ENCODE measurements at regions not wholly inside any gene's neighbourhood (a gene's known extent, or its start where the extent isn't known, plus 50 kb on each side); places are given as distances from the start of the nearest gene placed in this dataset.

GRCh38 chr20:21027569-21027968, 78.6 kb downstream of the LINC00237 start:
- no peak for DNase-seq (ENCODE audit: low read depth)
- no peak for TF ChIP-seq CTCF (IDR thresholded peaks at IDR 0.05; ENCODE audit: insufficient read depth, low read depth, low read length)
- ChIA-PET CTCF (interaction anchor here (0.8 kb wide), 1 partner anchor 21 kb away, joined by 3 read pairs; no protein-coding TSS in a partner anchor), POLR2A (no interaction called here)
- H3K36me3 ChIP-seq (ENCODE audit: control insufficient read depth, insufficient read depth, low read length): no peaks in the 10 kb centered on the region
- H3K4me3 ChIP-seq (ENCODE audit: low read depth, low read length): no peak overlapping the region
- no peaks in the 10 kb centered on the region for H3K27me3 ChIP-seq (ENCODE audit: control insufficient read depth, insufficient read depth, low read length)

- H3K4me3 ChIP-seq (ENCODE audit: low read depth, low read length): no peak overlapping the region
- no peak for DNase-seq (ENCODE audit: low read depth)
- POLR2A ChIA-PET: no interaction called here
- CTCF ChIA-PET: interaction anchor here (0.8 kb wide), 1 partner anchor 22 kb away, joined by 3 read pairs; no protein-coding TSS in a partner anchor
- H3K36me3 ChIP-seq (ENCODE audit: control insufficient read depth, insufficient read depth, low read length): no peaks in the 10 kb centered on the region
- H3K27me3 ChIP-seq (ENCODE audit: control insufficient read depth, insufficient read depth, low read length): no peaks in the 10 kb centered on the region
- TF ChIP-seq CTCF (IDR thresholded peaks at IDR 0.05; ENCODE audit: insufficient read depth, low read depth, low read length): no peak
Measured at GRCh38 chr20:21026951-21027350, 79.2 kb downstream of the LINC00237 start.

- Histone ChIP-seq H3K27me3 (ENCODE audit: control insufficient read depth, insufficient read depth, low read length) (no peaks in the 10 kb centered on the region; the same call in 1 of the 2 replicates), H3K36me3 (ENCODE audit: control insufficient read depth, insufficient read depth, low read length) (no peaks in the 10 kb centered on the region), H3K4me3 (ENCODE audit: low read depth, low read length) (no peak overlapping the region)
- no peak for DNase-seq (ENCODE audit: low read depth)
- ChIA-PET POLR2A (interaction anchor here (0.6 kb wide), 1 partner anchor 11 kb away, joined by 4 read pairs; no protein-coding TSS in a partner anchor), CTCF (no interaction called here)
- TF ChIP-seq CTCF (IDR thresholded peaks at IDR 0.05; ENCODE audit: insufficient read depth, low read depth, low read length): no peak
Measured at GRCh38 chr20:21024420-21024819, 81.7 kb downstream of the LINC00237 start.

GRCh38 chr20:21022925-21023324, 83.2 kb downstream of the LINC00237 start:
- no peak for TF ChIP-seq CTCF (IDR thresholded peaks at IDR 0.05; ENCODE audit: insufficient read depth, low read depth, low read length)
- ChIA-PET CTCF (no interaction called here), POLR2A (no interaction called here)
- H3K36me3 ChIP-seq (ENCODE audit: control insufficient read depth, insufficient read depth, low read length): no peaks in the 10 kb centered on the region
- DNase-seq (ENCODE audit: low read depth): no peak
- no peak overlapping the region for H3K4me3 ChIP-seq (ENCODE audit: low read depth, low read length)
- H3K27me3 ChIP-seq (ENCODE audit: control insufficient read depth, insufficient read depth, low read length): no peaks in the 10 kb centered on the region; the same call in 1 of the 2 replicates

- Histone ChIP-seq H3K27me3 (ENCODE audit: control insufficient read depth, insufficient read depth, low read length) (no peaks in the 10 kb centered on the region; the same call in 1 of the 2 replicates), H3K36me3 (ENCODE audit: control insufficient read depth, insufficient read depth, low read length) (no peaks in the 10 kb centered on the region), H3K4me3 (ENCODE audit: low read depth, low read length) (no peak overlapping the region)
- POLR2A ChIA-PET: no interaction called here
- CTCF ChIA-PET: no interaction called here
- DNase-seq (ENCODE audit: low read depth): no peak
- TF ChIP-seq CTCF (IDR thresholded peaks at IDR 0.05; ENCODE audit: insufficient read depth, low read depth, low read length): no peak
Measured at GRCh38 chr20:21021472-21021790, 84.7 kb downstream of the LINC00237 start.
